IMR-90 (cell line): ENCODE measurements at regions not wholly inside any gene's neighbourhood (a gene's known extent, or its start where the extent isn't known, plus 50 kb on each side); places are given as distances from the start of the nearest gene placed in this dataset.

Source experiments
- ATAC-seq: fragments of 200-7000 bp; cut with Tn5 transposase; 2 replicates; pipeline ENCODE4 v1.9.1; 2020; ENCODE audit warnings: low read depth, mild to moderate bottlenecking, moderate library complexity
- BruUV-seq: library from RNA; stranded (reverse); fragments of 400-500 nt; replicated peaks from 2 replicates; lab custom pipeline; 2021; lab: Mats Ljungman, UMichigan
- CTCF ChIA-PET: fragments of 300-600 bp; formaldehyde crosslinking; extraction: SDS; loops from one replicate; lab custom pipeline; 2021; ENCODE audit warnings: antibody characterized with exemption; lab: Yijun Ruan, JAX
- POLR2A ChIA-PET: fragments of 300-600 bp; sonication (Branson Sonifier 250); formaldehyde crosslinking; loops from one replicate; lab custom pipeline; 2022; ENCODE audit warnings: antibody characterized with exemption; ENCODE audit not compliant: unreplicated experiment; lab: Charles Lee
- DNase-seq: peaks from one replicate; pipeline ENCODE4 v3.0.0; 2013
- H2AFZ ChIP-seq: replicated peaks from 2 replicates; pipeline ENCODE3; 2013; ENCODE audit warnings: low read length, mild to moderate bottlenecking; ENCODE audit not compliant: poor library complexity
- H2AK5ac ChIP-seq: 2 replicates; pipeline ENCODE4 v1.6.1; 2013; ENCODE audit warnings: low read depth, low read length, inconsistent platforms
- H2AK9ac ChIP-seq: replicated peaks from 2 replicates; pipeline ENCODE3; 2013; ENCODE audit warnings: mild to moderate bottlenecking, low read depth, low read length, moderate library complexity; ENCODE audit not compliant: poor library complexity
- H2BK120ac ChIP-seq: 2 replicates; pipeline ENCODE4 v1.6.1; 2013; ENCODE audit warnings: low read depth, low read length, inconsistent platforms
- H2BK15ac ChIP-seq: 3 replicates; pipeline ENCODE4 v1.6.1; 2013; ENCODE audit warnings: low read depth, low read length, inconsistent platforms
- H2BK20ac ChIP-seq: 2 replicates; pipeline ENCODE4 v1.6.1; 2013; ENCODE audit warnings: low read depth, mild to moderate bottlenecking, inconsistent platforms, low read length, moderate library complexity
- H2BK5ac ChIP-seq: 2 replicates; pipeline ENCODE4 v1.6.1; 2013; ENCODE audit warnings: mild to moderate bottlenecking, low read depth, low read length, inconsistent platforms; ENCODE audit not compliant: poor library complexity, severe bottlenecking
- H3K14ac ChIP-seq: replicated peaks from 2 replicates; pipeline ENCODE4 v1.6.1; 2013; ENCODE audit warnings: low read depth, low read length, inconsistent platforms
- H3K18ac ChIP-seq: 2 replicates; pipeline ENCODE4 v1.6.1; 2013; ENCODE audit warnings: low read depth, low read length, control low read depth
- H3K23ac ChIP-seq: 2 replicates; pipeline ENCODE4 v1.6.1; 2013; ENCODE audit warnings: low read depth, low read length, inconsistent platforms
- H3K27ac ChIP-seq: 2 replicates; pipeline ENCODE4 v1.5.1; 2013; ENCODE audit warnings: mild to moderate bottlenecking, control low read depth, low read length; ENCODE audit not compliant: insufficient read depth
- H3K27me3 ChIP-seq: 2 replicates; pipeline ENCODE4 v1.6.1; 2013; ENCODE audit warnings: low read length; ENCODE audit not compliant: control insufficient read depth, insufficient read depth
- H3K36me3 ChIP-seq: 2 replicates; pipeline ENCODE4 v1.6.1; 2013; ENCODE audit warnings: low read length, mixed read lengths; ENCODE audit not compliant: control insufficient read depth, insufficient read depth
- H3K4ac ChIP-seq: 2 replicates; pipeline ENCODE4 v1.6.1; 2013; ENCODE audit warnings: low read depth, low read length, inconsistent platforms
- H3K4me1 ChIP-seq: 2 replicates; pipeline ENCODE4 v1.6.1; 2013; ENCODE audit warnings: low read length, mixed read lengths; ENCODE audit not compliant: control insufficient read depth, insufficient read depth
- H3K4me2 ChIP-seq: 2 replicates; pipeline ENCODE4 v1.6.1; 2013; ENCODE audit warnings: low read depth, mild to moderate bottlenecking, control low read depth, low read length, moderate library complexity
- H3K4me3 ChIP-seq: 2 replicates; pipeline ENCODE4 v1.5.1; 2013; ENCODE audit warnings: low read depth, mild to moderate bottlenecking, control low read depth, low read length, moderate library complexity; ENCODE audit not compliant: insufficient read depth
- H3K56ac ChIP-seq: 2 replicates; pipeline ENCODE4 v1.6.1; 2013; ENCODE audit warnings: low read length, inconsistent platforms; ENCODE audit not compliant: insufficient read depth; ENCODE audit errors: extremely low read depth
- H3K79me1 ChIP-seq, 2 experiments: 2 replicates each; pipeline ENCODE4 v1.6.1; 2013; ENCODE audit warnings: low read length in 2 of 2, inconsistent platforms in 1 of 2, low read depth in 1 of 2
- H3K9ac ChIP-seq: 2 replicates; pipeline ENCODE4 v1.6.1; 2013; ENCODE audit warnings: low read depth, low read length, control low read depth
- H3K9me1 ChIP-seq: 2 replicates; pipeline ENCODE4 v1.6.1; 2013; ENCODE audit warnings: low read length, inconsistent platforms; ENCODE audit not compliant: insufficient read depth
- H3K9me3 ChIP-seq: 2 replicates; pipeline ENCODE4 v1.6.1; 2013; ENCODE audit warnings: low read length; ENCODE audit not compliant: control insufficient read depth, insufficient read depth
- H4K20me1 ChIP-seq: 2 replicates; pipeline ENCODE4 v1.6.1; 2013; ENCODE audit warnings: low read length, inconsistent platforms; ENCODE audit not compliant: insufficient read depth
- H4K5ac ChIP-seq: 2 replicates; pipeline ENCODE4 v1.6.1; 2013; ENCODE audit warnings: mild to moderate bottlenecking, low read depth, low read length, control low read depth
- H4K8ac ChIP-seq, 2 experiments: 2 replicates each; pipeline ENCODE4 v1.6.1; 2013; ENCODE audit warnings: low read depth in 2 of 2, low read length in 2 of 2, control low read depth in 1 of 2, inconsistent platforms in 1 of 2
- H4K91ac ChIP-seq: 2 replicates; pipeline ENCODE4 v1.6.1; 2013; ENCODE audit warnings: low read depth, low read length, inconsistent platforms; ENCODE audit not compliant: insufficient read depth
- CEBPB ChIP-seq: IDR thresholded peaks from 2 replicates; pipeline ENCODE4 v1.6.1; 2012; ENCODE audit warnings: low read depth, low read length, improper control_type of control experiment
- RFX5 ChIP-seq: IDR thresholded peaks from 2 replicates; pipeline ENCODE4 v1.8.0; 2012; ENCODE audit warnings: low read depth, mild to moderate bottlenecking, low read length, moderate library complexity
- WGBS, 2 experiments: methylation state at CpG; one replicate each; pipeline versions ENCODE4 v1.1.5 to v1.1.7; 2013; ENCODE audit warnings: missing lambda C conversion rate in 2 of 2; ENCODE audit not compliant: insufficient read length in 1 of 2; ENCODE audit errors: extremely low coverage in 2 of 2; 5-methylcytosine and 5-hydroxymethylcytosine counted together
- dilution Hi-C: fragments of 300-500 bp; cut with HindIII; formaldehyde crosslinking; loops from one replicate; pipeline ENCODE4 v1.14.3; 2018; ENCODE audit warnings: low sequenced_read_pairs; ENCODE audit not compliant: unreplicated experiment
- in situ Hi-C: fragments of 300-500 bp; cut with MboI; formaldehyde crosslinking; loops from 3 replicates; pipeline ENCODE4 v1.14.3; 2019; ENCODE audit warnings: low sequenced_read_pairs, inconsistent platforms, mixed read lengths
- intact Hi-C: fragments of 100-400 bp; cut with micrococcal nuclease; formaldehyde crosslinking; loops from 2 replicates; pipeline ENCODE4 v1.10.0; 2022
- TF ChIP-seq, protein P1 (sequence below): fragments of 150-350 bp; IDR thresholded peaks from 2 replicates; pipeline ENCODE4 v1.6.1; 2016; ENCODE audit warnings: low read depth, mild to moderate bottlenecking, low read length, moderate library complexity, borderline replicate concordance

DNA sequence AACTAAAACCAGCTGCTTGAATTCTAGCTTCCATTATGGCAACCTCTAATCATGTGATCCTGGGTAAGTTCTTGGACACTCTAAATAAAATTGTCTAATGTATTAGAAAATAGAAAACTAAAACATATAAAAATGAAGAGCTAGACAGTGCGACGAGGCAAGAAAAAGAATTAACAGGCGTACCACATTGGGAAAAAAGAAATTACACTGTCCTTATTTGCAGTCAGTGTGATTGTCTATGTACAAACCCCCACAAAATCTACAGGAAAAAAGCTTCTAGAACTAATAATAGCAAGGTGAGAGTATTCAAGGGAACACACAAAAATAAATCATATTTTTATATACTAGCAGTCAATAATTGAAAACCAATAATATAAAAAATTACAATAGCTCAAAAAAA, 625.6 kb upstream of the MKI67 start:
- no peaks in the 10 kb centered on the region for H3K9me1 ChIP-seq
- H3K18ac ChIP-seq: no peak overlapping the region
- POLR2A ChIA-PET: no interaction called here

More for the DNA sequence above, 625.6 kb upstream of the MKI67 start:
- H3K4ac ChIP-seq: no peak overlapping the region
- dilution Hi-C loops: no loop called here
- in situ Hi-C loops: no loop called here
- no peak overlapping the region for H4K8ac ChIP-seq
- no peak overlapping the region for H3K14ac ChIP-seq
- no peak overlapping the region for H3K9ac ChIP-seq
- H3K23ac ChIP-seq: no peak overlapping the region
- ATAC-seq (no peak), DNase-seq (no peak)
- H3K27me3 ChIP-seq: no peaks in the 10 kb centered on the region
- no peak for TF ChIP-seq RFX5
- no peak for TF ChIP-seq CEBPB
- TF ChIP-seq, protein P1, sequence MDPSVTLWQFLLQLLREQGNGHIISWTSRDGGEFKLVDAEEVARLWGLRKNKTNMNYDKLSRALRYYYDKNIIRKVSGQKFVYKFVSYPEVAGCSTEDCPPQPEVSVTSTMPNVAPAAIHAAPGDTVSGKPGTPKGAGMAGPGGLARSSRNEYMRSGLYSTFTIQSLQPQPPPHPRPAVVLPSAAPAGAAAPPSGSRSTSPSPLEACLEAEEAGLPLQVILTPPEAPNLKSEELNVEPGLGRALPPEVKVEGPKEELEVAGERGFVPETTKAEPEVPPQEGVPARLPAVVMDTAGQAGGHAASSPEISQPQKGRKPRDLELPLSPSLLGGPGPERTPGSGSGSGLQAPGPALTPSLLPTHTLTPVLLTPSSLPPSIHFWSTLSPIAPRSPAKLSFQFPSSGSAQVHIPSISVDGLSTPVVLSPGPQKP: no peak
- CTCF ChIA-PET: no interaction called here
- H2AFZ ChIP-seq: no peak overlapping the region
- H2AK5ac ChIP-seq: no peak overlapping the region
- intact Hi-C loops: no loop called here
- no peaks in the 10 kb centered on the region for H3K79me1 ChIP-seq
- no peak overlapping the region for H4K91ac ChIP-seq
- H3K9me3 ChIP-seq: peaks cover 27% of the 10 kb centered on the region
- H3K4me3 ChIP-seq: no peak overlapping the region
- no peak overlapping the region for H2BK5ac ChIP-seq
- no peak overlapping the region for H2AK9ac ChIP-seq
- no peaks in the 10 kb centered on the region for H3K4me1 ChIP-seq
- no peak overlapping the region for H3K27ac ChIP-seq
- H2BK120ac ChIP-seq: no peak overlapping the region
- BruUV-seq: no TSS peak
- WGBS, 2 experiments: no CpG with 5 or more reads among the region's 3 CpGs
- H4K5ac ChIP-seq: no peak overlapping the region
- no peak overlapping the region for H2BK15ac ChIP-seq
- H2BK20ac ChIP-seq: no peak overlapping the region
- no peaks in the 10 kb centered on the region for H3K36me3 ChIP-seq
- no peak overlapping the region for H3K56ac ChIP-seq
- no peak overlapping the region for H3K4me2 ChIP-seq
- no peaks in the 10 kb centered on the region for H4K20me1 ChIP-seq
